DMS153 treated with DMSO at 0.1 percent for 48 hours (cell line): ENCODE measurements at regions not wholly inside any gene's neighbourhood (a gene's known extent, or its start where the extent isn't known, plus 50 kb on each side); places are given as distances from the start of the nearest gene placed in this dataset.
"Not testable (repeated sequence)": the region's sequence is repeated elsewhere in the genome, so short reads cannot be mapped to it uniquely, and the experiment has no call there.

Experiments used
- DNase-seq: peaks from one replicate; lab custom pipeline; 2025; ENCODE audit not compliant: unreplicated experiment; lab: John Stamatoyannopoulos, UW

DNA sequence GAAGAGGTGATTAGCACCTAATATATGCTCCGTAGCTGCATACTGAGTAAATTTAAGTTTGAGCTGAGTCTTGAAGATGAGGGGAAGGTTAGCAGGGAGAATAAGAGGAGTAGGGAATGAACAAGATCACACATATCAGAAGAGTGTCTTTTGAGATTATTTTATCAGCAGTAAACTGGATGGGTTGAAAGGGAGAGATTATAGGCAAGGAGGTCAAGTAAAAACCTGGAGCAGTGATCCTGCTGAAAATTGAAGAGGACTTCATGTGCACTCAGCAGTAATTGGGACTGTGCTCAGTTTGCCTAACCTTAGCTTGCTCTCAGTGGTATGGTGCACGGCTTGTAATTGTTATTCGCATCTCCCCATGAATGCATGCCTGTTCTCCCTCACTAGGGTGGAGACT, 79.5 kb upstream of the PICALM start:
- no peak for DNase-seq

DNA sequence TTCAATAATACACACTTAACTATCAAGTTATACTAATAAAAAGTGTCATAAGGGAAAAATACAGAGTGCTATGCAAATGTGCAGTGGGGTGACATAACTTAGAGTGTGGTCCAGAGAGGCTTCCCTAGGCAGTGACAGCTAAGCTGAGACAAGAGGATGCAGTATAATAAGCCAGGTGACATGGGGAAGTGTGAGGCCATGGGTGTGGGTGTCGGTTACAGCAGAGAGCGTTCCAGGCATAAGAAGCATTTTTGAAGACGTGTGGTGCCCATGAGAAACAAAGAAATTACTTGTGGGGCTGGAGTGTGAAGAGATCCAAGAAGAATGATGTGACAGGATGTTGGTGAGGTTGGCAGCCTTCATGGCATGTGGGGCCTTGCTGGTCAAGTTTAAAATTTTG, 78.1 kb upstream of the PICALM start:
- DNase-seq: no peak

DNA sequence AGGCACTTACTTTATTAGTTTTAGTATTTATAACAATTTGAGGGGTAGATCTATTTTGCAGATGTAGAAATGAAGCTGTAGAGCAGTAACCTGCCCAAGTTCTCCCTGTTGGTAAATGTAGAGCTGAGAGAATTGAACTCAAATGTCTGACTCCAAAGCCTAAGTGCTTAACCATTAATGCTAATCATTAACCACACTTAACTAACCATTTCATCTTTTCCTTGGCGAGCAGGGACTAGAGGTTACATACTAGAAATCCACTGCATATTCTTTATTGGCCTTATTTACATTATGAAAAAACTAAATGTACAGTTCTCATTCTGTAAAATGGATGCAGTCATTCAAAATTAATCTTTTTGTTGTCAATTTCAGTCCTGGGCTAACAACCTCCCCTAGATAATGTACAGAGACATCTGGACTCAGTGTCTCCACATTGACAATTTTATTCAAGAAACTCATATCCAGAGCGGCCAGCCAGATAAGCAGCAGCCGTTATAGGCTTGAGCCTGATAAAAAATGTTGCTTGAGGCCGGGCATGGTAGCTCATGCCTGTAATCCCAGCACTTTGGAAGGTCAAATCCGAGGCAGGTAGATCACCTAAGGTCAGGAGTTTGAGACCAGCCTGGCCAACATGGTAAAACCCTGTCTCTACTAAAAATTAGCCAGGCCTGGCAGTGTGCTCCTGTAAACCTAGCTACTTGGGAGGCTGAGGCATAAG, 76.7 kb upstream of the PICALM start:
- DNase-seq: no peak

DNA sequence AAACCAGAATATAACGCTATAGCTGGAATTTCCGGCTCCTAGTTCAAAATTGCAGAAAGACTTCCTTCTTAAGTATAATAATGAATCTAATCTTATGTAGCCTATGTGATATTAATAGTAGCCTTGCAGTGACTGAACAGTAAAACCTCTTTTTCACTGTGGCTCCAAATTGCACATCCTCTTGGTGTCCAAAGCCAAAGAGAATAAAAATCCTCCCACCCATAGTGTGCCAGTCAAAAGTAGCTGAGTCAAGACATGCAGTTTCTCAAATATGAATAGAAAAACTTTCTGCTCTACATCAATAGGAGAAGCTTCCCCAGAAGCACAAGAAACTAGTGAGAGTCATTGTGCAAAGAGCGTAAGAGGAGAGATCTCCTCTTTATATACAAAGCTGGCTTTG, 76.0 kb upstream of the PICALM start:
- DNase-seq: no peak

DNA sequence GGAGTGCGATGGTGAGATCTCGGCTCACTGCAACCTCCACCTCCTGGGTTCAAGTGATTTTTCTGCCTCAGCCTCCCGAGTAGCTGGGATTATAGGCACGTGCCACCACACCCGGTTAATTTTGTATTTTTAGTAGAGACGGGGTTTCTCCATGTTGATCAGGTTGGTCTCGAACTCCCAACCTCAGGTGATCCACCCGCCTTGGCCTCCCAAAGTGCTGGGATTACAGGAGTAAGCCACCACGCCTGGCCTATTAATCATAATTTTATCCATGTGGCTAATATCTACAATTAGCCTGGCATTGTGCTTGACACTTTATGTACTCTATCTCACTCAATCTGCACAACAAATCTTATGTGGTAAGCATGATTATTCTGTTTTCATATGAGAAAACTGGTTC, 75.2 kb upstream of the PICALM start:
- not testable (repeated sequence) for DNase-seq

DNA sequence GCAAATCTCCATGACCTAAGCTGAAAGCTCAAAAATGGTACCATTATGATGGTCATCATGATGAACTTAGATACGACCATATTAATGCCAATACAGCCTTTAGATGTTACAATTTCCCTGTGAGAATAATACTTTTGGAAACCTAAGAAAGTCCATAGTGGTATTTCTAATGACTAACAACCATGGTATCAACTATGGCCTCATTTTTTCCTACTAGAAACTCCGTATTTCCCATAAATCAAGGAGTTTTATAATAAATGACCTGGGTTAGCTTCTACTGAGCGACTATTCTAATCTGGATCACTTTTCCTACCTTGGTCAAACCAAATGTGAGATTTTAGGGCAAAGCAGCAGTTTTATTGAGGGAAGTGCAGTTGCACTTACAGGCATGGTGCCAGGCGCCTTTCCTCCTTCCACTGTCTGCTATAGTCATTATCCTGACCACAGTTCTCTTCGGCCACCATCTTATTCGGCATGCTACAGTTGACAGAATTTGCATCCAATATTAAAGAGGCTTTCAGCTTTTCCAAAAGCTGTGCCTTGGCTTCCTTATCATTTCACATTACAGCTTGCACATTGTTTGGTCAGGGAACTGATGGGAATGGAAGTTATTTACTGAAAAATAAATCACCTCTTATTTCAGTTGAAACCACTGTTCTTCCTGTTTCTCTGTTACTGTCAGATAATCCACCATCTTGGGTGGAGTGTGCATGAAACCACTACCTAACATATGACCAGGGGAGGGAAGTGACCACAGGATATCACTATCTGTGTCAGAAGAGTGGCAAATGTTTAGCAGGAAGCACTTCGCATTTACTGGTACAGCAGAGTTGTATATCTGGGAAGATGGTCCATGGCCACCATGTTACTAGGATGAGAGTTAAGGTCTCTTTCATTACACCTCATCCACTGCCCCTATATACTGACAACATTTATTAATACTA, 74.5 kb upstream of the PICALM start:
- DNase-seq: no peak

DNA sequence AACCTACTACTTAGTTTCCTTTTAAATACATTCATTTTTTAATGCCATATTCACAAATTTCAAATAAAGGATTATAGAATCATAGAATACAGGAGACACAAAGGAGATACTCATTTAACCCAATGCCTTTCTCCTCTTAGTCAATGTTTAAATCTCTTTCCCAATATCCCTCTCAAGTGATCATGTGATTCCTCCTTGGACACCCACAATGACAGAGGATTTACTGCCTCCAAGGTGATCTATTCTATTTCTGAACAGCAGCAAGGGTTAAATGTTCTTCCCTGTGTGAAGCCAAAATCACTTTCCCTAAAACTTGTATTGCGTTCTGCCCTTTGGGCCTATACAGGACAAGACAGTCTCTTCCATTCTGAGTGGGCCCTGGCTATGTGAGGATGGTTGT, 73.3 kb upstream of the PICALM start:
- no peak for DNase-seq

DNA sequence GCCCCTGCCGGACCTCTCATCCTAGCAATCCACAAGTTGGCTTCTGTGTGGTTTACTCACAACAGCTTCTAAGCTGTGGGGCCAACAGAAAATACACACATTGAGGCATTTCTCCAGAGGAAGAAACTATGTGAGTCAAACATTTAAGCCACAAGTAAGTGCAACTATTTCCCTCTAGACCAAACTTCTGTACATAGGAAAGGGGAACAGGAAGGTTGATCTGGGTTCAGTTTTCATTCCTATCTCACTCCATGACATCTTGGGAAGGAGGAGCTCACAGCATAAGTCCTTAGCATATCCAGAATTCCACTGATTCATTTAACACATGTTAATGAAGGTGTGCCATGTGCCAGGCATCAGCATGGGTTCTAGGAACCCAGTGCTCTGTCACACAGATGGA, 72.8 kb upstream of the PICALM start:
- no peak for DNase-seq

DNA sequence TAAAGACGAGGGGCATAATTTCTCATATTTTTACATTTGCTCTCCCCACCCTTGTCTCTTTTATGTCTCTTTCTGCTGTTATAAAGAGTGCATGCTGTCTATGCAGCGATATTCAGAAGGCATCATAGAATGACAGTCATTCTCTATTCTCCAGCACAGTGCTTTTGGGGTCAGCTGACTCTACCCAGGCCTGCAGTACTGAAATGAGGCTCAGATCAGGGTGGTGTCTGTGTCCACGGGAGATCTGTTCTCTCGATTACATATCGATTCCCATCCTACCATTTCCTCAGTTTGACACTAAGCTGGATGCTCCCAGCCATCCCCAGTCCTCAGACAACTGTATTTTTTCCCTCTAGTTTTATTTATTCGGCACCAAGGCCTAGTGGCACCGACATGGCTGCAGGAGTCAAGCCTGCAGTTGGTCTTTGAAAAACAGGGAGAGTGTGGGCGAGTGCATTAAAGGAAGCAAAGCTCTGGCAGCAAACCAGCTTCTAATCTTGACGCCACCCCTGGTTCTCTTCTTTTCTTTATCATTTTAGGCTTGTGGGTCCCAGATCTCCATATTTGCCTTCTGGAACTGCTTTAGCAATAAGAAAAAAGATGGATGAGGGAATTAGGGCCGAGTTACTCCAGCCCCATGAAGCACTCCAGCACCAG, 71.6 kb upstream of the PICALM start:
- no peak for DNase-seq

DNA sequence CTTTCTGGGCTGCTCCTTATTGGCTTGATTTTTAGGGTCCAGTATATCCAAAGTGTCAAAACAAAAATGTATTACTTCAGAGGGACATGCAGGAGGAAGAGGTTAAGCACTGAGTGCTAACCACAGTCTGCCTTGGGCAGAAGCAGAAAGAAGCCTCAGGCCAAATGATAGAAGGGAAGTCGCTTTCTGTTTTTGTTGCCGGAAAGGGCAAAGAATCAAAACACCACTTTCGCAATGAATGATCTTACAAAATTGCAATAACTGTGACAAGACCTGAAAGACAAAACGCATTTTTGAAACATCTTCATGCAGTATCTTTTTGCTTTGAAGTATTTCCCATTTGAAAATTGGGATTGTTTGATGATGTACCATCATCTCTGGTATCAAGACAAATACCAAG, 70.1 kb upstream of the PICALM start:
- no peak for DNase-seq

DNA sequence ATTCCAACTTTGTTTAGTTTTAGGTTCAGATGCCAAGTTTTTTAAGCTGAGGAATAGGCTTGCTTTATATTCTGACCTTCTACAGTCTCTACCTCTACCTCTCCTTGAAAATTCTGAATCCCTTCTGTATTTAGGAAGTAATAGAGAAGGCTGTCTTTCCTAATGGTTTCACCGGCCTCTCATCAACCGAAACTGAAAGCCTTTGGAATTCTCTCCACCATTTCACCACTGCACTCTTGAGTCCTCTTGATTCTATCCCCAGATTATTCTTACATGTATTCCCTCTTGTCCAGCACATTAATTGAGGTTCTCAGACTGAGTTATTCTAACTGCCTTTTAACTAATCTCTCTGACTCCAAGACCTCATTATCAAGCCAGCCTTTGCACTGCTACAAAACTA, 67.7 kb upstream of the PICALM start:
- no peak for DNase-seq

DNA sequence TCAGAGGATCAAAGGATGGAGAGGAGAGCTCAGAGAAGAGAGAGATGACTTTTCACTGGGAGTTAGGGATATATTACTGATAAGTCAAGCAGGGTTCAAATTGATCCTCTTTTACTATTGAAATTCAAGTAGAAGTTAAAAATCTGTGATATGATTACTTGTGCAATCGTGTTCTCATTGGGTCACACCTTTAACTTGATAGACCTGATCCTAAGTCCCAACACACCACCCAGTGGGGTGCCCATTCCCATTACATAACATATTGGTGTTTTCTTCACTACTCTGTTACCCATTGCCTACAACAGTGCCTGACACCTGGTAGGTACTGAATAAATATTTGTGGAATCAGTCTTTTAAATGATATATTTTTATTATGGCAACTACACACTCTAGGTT, 66.4 kb upstream of the PICALM start:
- DNase-seq: no peak

DNA sequence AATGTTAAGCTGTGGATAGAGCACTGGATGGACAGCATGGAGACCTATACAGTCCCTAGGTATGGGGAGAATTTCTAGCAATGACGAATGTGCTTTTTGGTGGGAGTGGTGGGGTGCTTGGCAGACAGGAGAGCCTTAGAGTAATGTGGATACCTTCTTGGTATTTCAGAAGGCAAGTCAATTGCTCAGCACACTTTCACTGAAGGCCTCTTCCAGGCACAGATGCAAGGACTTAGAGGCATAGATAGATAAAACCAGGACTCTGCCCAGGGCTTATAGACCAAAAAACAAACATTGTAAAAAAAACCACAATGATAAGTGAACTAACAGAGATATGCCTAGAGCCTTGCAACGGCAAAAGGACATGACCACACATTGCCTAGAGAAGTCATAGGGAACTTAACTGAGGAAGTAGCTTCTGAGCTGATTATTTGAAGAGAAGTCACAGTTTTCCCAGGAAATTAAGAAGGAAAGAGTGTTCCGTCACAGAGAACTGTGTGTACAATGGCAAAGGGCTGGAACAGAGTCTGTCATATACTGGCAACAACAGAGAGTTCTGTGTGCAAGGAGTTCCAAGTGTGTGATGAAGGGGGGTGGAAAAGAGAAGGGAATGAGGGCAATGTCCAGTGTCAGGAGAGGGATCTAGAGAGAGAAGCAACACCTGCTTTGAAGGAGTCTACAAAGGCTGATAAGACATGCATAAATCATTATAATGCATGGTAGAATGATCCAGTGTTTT, 65.9 kb upstream of the PICALM start:
- DNase-seq: no peak

DNA sequence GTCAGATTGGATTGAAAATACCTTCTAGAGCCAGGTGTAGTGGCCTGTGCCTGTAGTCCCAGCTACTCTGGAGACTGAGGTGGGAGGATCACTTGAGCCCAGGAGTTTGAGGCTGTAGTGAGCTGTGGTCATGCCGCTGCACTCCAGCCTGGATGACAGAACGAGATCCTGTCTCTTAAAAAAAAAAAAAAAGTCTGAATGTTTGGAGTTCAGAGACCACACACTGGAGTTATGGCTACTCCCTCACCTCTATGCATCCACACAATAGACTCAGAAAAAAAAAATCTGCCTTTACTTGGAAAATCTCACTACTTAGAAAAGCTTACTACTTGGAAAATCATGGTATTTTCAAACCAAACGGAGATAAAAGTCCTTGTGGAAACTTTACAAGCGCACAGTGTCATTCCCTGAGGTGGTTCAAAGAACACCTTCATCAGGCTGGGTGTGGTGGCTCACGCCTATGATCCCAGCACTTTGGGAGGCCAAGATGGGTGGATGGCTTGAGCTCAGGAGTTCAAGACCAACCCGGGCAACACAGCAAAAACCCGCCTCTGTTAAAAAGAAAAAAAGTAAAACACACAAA, 63.9 kb upstream of the PICALM start:
- no peak for DNase-seq

DNA sequence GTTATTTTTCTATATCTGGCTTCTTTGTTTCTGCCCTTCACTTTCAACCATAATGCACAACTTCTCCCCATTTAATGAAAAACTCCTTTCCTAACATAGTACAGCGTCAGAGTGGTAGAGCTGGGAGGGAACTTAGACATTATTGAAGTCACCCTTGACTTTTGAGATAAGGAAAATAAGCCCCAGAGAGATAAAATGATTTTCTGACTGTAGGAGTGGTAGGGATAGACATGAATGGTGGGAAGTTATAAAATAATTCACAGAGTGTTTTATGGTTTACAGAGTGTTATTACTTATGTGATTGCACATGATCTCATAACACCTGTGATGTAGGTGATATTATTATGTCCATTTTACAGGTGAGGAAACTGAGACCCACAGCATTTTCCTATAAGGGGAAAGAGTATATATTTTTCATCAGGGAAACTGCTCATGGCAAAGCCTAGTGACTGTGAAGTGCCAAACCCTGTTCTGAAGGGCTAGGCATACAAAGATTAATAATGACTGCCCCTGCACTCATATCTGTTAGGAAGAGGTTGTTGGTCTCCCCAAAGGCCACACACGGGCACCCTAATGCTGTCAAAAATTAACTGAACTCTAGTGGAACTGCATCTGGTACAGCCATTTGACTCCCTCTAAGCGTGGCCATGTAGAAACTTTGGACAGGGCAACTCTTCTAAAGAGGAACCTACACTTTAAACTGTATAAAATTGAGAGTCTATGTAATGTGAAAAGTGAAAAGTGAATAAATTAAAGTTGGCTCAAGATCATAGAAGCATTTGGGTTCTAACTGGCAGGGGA, 61.1 kb upstream of the PICALM start:
- DNase-seq: no peak

DNA sequence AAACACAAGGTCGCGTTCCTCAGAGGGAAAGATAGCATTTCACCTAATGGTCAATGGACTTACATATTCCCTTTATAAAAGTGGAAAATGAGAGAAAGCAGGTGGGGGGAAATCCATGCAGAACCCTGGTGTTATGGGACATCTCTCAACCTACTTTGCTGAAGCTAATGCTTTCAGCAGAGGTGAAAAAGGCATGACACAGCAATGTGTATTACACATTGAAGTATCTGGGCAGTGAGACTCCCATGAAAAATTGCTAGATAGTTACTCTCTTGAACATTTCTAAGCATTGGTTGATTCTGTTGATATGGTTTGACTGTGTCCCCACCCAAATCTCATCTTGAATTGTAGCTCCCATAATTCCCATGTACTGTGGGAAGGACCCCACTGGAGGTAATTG, 60.0 kb upstream of the PICALM start:
- no peak for DNase-seq

DNA sequence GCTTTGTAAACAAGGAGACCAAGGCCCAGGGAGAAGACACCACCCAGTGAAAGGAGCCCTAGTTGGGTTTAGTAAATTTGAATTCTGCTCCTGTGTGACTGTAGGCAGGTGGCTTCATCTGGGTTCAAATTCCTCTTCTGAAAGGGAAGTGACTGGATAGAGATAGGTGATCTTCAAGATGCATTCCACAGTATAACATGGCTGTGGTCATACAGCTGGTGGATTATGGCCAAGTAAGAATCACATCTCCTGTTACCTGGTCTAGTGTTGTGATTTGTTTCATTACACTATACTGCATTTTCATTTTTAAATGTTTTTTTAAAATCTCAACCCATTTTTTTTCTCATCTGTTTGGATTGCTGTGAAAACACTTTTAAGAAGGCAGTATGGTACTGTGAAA, 58.0 kb upstream of the PICALM start:
- DNase-seq: no peak

DNA sequence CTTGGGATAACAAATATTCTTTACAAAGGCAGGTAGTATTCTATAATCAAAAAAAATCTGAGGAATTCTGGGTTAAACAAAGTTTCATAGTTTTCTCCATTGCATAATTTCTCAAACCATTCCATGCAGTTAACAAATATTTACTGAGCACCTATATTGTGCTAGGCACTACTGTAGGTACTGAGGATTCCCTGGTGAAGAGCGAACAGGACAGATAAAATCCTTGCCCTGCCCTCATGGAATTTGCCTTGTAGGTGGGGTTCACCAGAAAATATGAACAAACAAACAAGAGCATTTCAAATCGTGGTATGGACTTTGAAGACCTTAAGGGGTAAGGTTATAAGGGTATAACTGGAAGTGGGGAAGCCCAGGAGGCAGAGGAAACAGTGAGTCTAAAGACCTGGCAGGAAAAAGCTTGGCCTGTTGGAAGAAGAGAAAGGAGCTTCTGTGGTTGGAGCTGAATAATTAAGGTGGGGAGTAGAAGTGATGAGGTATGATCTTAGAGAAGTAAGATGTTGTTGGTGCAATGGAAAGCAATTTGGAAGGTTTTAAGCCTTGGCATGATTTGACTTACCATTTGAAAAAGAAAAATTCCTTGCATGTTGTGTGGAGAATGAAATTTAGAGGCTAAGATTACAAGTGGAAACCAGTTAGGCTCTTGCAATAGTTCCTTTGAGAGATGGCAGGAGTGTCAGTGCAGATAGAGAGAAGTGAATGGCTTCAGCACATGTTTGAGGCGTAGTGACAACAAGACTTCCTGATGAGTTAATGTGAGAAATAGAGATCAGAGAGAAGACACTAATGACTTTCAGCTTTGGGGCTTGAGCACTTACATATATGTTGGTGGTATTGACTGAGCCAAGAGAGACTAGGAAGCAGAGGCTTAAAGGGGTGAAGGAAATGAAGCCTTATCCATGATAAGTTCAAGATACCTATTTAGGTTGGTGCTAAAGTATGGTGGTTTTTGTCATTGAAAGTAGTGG, 55.7 kb upstream of the PICALM start:
- DNase-seq: no peak

DNA sequence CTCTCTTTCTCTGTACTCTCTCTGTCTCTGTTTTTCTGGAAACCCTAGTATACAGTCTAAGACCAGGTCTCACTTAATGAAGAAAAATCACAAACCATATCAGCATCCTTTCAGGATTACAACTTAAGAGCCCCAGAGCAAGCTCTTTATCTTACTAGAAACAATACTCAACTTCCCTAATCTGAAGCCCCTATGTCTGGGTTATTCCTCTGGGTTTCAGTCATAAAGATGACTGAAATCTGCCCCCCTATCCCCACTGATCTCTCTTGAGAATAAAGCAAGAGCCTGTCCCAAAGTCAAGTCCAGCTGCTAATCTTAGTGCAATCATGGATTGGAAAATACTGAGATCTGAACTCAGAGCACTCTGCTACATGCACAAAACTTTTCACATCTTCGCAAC, 53.9 kb upstream of the PICALM start:
- no peak for DNase-seq
